HTR-8/SVneo (cell line): ENCODE measurements at regions not wholly inside any gene's neighbourhood (a gene's known extent, or its start where the extent isn't known, plus 50 kb on each side); places are given as distances from the start of the nearest gene placed in this dataset.

Experiments used
- DNase-seq: peaks from one replicate; pipeline ENCODE4 v3.0.0; 2011; ENCODE audit warnings: low spot score, mixed read lengths; ENCODE audit not compliant: insufficient read length
- FAIRE-seq: peaks from 2 replicates; lab custom pipeline; 2011; peaks lifted over from hg19 to GRCh38; lab: Jason Lieb, UNC

GRCh38 chr22:23522623-23523251 lies 57.4 kb downstream of the IGLL1 start:
- no peak for FAIRE-seq
- no peak for DNase-seq

- no peak for FAIRE-seq
- peak; percentile 84 for DNase-seq
Measured at GRCh38 chr22:23521441-23522113, 58.5 kb downstream of the IGLL1 start.

DNA sequence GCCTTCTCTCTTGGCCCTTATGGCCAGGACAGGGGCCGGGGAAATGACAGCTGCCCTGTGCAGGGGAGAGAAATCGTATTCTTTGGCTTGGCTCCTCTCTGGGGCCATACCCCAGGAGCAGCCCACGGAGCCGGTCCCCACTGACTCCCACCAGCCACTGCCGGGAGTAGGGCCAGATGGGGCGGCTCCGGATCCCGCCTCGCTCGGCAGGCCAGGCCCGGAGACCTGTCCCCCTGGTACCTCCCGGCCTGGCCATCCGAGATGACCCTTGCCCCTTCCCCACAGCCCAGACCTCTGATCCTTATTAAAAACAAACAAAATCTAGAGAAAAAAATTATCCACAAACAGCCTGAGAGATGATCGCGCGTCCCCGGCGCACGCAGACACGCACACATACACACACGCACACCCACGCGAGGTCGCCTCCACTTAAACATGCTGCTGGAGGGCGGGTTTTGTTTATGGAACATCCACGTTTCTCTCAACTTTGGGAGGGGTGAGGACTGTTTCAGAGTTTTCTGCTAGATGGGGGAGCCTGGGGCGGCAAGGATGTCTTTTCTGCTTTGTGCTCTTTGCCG lies 59.1 kb downstream of the IGLL1 start:
- DNase-seq (peak; percentile 5), FAIRE-seq (no peak)

- DNase-seq (no peak), FAIRE-seq (no peak)
Measured at GRCh38 chr22:23519442-23520157, 60.5 kb downstream of the IGLL1 start.

DNA sequence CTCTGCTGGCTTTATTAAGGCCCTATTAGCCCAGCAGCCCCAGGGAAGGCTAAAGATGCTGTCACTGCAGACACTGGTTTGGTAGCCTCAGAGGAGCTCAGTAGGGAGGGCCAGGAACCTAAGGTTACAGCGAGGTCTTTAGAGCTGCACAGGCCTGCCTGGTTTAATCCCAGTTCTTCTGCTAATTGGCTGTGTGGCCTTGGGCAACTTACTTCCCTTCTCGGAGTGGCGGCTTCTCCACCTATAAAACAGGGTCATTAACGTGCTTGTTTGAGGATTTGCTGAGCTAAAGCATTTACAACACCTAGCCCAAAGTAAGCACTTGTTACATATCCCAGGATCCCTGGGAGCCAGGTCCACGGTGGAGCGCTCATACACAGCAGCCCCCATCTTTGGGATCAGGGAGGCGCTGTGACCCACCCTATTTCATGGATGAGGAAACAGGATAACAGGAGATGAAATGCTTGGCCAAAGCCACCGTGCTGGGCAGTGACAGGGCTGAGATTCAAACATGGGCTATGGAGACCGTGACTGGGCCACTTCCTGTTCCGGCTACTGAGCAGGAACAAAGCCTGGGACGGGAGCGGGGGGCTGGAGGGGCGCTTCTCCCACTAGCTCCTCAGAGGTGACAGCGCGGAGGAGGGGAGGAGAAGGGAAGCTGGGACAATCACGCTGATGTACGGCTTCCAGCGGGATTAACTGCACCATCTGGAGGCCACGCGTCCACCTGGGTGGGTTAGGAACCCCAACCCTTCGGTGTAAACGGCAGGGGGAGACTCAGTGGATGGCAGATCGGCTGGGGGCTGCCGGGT lies 61.5 kb downstream of the IGLL1 start:
- DNase-seq, result no peak
- no peak for FAIRE-seq

DNA sequence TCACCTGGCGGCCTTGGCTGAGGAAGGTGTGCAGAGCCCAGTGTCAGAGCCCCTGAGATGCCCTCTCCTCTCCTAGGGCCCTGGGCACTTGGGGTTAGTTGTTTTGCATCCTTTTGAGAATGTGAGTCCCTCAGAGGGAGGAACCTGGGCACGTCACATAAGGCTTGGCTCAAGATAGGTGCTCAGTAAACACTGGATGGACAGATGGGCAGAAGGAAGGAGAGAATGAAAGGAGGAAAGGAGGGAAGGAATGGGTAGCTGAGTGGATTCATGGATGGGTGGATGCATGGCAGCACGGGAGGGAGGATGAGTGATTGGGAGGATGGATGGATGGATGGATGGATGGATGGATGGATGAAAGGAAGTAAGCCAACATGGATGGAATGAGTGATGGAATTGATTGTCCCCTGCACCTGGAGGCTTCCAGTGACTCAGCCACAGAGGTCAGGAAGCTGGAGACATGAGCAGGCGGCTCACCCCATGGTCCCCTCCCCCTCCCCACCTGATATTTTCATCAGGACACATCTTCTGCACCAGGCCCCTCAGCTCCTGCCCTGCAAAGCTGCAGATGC lies 62.2 kb downstream of the IGLL1 start:
- FAIRE-seq (no peak), DNase-seq (no peak)

- FAIRE-seq (no peak), DNase-seq (no peak)
Measured at GRCh38 chr22:23516304-23516703, 63.8 kb downstream of the IGLL1 start.

GRCh38 chr22:23514322-23515038 lies 65.6 kb downstream of the IGLL1 start:
- FAIRE-seq (no peak), DNase-seq (no peak)

GRCh38 chr22:23513705-23514104 lies 66.4 kb downstream of the IGLL1 start:
- no peak for FAIRE-seq

GRCh38 chr22:23513133-23513532 lies 67.0 kb downstream of the IGLL1 start:
- DNase-seq, result no peak
- no peak for FAIRE-seq

More at GRCh38 chr22:23513705-23514104, 66.4 kb downstream of the IGLL1 start:
- no peak for DNase-seq

DNA sequence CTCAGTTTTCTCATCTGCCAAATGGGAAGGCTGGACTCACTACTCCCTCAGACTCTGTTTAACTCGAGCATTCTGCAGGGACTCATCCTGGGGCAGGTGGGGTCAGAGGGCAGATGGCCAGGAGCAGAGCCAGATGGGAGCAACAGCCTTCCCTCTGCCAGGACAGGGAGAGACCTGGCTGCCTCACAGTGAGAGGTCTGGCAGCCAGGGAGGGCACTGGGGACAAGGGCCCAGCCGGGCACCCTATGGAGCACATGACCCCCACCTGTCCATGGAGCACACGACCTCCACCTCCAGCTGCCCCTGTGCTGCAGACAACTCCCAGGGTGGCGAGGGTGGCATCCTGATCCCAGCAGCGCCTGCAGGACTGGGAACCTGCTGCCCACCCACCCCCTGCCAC lies 67.4 kb downstream of the IGLL1 start:
- DNase-seq (no peak), FAIRE-seq (no peak)

DNA sequence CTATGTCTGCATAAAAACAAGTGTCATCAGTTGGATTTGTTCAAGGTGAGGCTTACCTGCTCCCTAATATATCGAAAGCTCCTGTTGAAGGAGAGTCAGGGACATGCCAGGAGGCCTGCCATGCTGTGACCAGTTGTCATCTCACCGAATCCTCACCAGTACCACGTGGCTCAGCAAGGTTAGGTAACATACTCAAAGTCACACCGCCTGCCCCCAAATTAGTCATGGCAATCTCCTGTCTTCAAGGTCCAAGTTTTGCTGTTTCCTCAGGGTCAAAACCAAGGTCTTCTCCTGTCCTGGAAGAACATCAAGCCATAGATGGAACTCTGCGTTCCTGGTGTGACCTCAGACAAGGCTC lies 67.8 kb downstream of the IGLL1 start:
- DNase-seq, result no peak
- no peak for FAIRE-seq

GRCh38 chr22:23511627-23512347 lies 68.3 kb downstream of the IGLL1 start:
- no peak for FAIRE-seq
- no peak for DNase-seq

DNA sequence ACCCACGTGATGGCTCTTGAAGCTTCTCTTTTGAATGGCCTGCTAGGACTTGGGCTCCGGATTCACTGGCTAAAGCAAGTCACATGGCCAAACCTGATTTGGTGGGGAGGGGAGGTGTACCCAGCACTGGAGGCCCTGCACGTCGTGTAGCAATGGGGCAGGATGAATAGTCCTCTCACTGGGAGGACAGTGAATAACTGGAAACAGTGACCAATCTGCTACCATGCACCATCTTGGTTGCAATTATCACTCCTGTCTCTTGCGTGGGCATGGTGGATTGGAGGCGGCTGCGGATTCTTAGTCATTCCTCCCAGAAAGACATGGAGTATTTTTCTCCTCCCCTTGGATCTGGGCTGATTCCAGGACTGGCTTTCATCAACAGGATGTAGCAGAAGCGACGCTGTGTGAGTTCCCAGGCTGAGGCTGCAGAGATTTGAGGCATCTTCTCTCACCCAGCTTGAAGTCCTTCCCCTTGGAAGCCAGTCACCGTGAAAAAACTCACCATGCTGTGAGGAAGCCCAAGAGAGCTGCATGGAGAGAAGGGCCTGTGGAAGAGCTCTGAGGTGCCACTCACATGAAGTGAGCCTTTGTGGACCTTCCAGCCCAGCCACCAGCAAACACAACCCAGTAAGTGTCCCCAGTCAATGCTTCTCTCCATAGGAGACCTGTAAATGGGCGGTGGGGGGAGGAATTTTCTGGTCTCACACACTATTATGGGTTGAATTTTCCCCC lies 70.4 kb downstream of the IGLL1 start:
- FAIRE-seq (no peak), DNase-seq (no peak)

- no peak for FAIRE-seq
- no peak for DNase-seq
Measured at GRCh38 chr22:23504516-23504915, 75.6 kb downstream of the IGLL1 start.

- no peak for DNase-seq
- no peak for FAIRE-seq
Measured at GRCh38 chr22:23503736-23504440, 76.2 kb downstream of the IGLL1 start.

- no peak for DNase-seq
- FAIRE-seq, result no peak
Measured at GRCh38 chr22:23503142-23503541, 76.9 kb downstream of the IGLL1 start.
